GM18519 (cell line): ENCODE measurements at regions not wholly inside any gene's neighbourhood (a gene's known extent, or its start where the extent isn't known, plus 50 kb on each side); places are given as distances from the start of the nearest gene placed in this dataset.
"Not testable (repeated sequence)": the region's sequence is repeated elsewhere in the genome, so short reads cannot be mapped to it uniquely, and the experiment has no call there.

Experiments used
- ATAC-seq: cut with Tn5 transposase; IDR thresholded peaks from one replicate; pipeline ENCODE4 v1.9.1; 2021; ENCODE audit warnings: mild to moderate bottlenecking, moderate library complexity; ENCODE audit not compliant: unreplicated experiment, low FRiP score

DNA sequence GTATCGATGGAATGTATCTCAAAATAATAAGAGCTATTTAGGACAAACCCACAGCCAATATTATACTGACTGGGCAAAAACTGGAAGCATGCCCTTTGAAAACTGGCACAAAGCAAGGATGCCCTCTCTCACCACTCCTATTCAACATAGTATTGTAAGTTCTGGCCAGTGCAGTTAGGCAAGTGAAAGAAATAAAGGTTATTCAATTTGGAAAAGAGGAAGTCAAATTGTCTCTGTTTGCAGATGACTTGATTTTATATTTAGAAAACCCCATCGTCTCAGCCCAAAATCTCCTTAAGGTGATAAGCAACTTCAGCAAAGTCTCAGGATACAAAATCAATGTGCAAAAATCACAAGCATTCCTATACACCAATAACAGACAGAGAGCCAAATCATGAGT lies 77.7 kb upstream of the NAMPT start:
- ATAC-seq: not testable (repeated sequence)

DNA sequence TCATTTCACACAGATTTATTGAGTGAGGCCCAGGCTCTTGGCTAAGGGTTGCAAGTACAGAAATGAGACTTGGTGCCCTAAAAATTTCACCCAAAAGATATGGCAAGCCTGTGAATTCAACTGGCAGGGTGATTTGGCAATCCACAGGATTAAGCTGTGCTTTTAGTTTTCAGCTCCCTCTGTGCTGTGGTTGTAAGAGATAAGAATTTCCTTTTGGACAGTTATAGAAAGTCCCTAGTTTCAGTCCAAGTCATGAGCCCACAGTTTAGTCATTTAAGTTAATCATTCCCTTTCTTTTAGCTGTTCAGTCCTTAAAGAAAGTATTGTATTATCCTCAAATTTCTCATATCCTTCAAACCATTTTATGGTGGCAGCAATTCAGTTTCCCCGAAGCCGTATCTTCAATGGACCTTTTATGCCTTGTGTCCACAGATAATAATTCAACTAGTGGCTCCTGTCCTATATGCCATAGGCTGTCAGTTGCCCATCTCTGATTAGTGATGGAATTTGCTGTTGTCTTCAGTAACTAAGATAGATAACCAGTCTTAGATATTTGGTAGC lies 73.4 kb upstream of the NAMPT start:
- ATAC-seq: no peak

DNA sequence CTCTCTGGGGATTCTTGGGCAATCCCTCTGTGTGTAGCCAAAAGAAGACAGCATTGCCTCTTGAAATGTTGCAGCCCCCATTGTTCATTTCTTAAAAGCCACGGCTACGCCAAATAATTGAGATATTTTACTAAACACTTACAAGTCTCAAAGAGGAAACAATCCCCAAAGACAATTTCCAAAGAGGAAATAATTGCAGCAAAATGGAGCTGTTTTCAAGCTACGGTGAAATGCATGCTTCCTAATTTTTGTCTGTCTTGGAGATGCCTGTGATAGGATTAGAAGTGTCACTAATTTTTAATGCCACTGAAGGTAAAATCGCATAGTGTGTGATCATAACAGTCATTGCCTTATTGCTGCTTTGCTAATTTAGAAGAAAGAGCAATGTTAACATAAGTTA lies 72.9 kb upstream of the NAMPT start:
- ATAC-seq: no peak

DNA sequence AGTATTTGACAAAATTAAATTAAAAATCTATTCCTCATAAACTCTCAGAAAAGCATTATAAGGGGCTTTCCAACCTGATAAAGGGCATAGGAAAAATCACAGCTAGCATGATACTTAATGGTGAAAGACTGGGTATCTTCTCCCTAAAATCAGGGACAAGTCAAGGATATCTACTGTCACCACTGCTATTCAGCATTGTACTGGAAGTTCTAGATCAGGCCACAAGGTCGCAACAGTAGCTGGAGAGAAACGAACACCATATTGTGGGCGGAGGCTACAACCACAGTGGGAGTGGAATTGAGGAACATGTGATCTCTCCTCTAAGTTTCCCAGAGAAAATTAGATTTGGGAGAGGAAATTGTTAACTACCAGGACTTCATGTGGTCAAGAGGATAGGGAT lies 70.0 kb upstream of the NAMPT start:
- no peak for ATAC-seq

DNA sequence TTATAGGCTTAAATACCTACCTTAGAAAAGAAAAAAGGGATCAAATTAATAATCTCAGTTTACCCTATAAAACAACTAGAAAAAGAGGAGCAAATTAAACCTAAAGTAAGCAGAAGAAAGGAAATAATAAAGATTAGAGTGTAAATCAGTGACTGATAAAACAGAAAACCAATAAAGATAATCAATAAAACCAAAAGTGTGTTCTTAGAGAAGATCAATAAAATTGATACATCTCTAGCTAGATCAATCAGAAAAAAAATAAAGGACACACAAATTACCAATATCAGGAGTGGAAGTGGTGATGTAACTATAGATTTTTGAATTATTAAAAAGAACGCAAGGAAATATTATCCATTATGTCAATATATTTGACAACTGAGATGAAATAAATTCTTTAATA lies 69.2 kb upstream of the NAMPT start:
- ATAC-seq: no peak

DNA sequence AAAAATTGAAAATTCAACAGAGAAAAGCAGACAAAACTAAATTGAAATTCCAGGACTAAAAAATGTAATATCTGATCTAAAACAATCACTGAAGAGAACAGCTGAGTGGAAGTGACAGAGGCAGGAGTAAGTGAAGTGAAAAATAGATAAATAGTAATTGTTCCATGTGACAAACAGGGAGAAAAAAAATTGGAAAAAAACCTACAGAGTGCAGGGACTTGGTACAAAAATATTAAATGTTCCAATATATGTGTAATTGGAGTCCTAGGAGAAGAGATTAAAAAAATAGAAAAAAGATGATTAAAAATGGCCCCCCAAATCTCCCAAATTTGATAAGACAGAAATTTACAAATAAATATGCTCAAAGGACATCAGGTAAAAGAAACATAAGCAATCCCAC lies 63.4 kb upstream of the NAMPT start:
- no peak for ATAC-seq

DNA sequence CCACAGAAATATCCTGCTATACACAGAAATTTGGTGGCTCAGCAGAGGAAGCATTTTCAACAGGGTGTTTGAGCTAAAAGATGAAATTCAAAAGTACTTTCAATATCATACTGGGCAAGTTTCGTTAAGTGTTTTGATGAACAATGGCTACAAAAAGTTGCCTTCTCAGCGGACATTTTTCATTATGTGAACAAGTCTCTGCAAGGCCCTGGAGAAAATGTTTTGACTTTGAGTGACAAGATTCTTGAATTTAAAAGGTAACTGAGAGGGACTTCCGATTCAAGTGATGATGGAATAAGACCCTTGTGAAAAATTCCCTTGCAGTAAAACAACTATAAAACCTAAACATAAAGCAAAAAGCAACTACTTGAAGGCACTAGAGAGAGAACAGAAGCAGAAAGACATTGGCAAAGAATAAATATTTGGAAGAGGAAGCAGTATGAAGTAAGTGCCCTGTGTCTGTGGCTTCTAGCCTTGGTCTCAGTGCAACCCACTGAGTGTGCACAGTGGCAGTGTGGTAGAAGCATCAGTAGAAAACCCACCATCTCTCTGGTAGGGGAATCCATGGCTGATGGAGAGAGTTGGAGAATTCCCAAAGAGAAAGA lies 62.5 kb upstream of the NAMPT start:
- ATAC-seq: no peak

DNA sequence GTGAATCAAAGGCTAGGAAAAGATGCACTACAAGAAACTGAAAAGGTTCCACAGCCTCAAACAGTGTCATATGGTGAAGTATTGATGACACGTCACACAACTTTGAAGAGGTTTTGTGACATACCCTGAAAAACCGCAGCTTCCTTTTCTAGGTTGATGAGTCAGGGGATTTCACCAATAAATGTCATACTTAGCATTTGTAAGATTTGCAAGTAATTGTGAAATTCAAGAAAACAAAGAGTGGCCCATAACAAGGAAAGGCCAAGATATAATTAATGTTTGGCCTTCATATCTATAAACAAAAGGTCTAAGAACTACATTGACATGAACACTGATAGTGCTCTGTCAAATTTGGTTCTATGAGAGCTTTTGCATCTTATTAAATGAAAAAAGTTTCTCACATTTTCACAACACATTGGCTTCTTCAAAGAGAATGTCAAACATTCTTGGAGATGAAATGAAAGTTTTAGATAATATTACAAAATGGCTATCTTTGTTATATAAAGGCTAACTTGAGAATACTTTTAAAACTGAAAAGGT lies 62.0 kb upstream of the NAMPT start:
- peak; percentile 93 for ATAC-seq

DNA sequence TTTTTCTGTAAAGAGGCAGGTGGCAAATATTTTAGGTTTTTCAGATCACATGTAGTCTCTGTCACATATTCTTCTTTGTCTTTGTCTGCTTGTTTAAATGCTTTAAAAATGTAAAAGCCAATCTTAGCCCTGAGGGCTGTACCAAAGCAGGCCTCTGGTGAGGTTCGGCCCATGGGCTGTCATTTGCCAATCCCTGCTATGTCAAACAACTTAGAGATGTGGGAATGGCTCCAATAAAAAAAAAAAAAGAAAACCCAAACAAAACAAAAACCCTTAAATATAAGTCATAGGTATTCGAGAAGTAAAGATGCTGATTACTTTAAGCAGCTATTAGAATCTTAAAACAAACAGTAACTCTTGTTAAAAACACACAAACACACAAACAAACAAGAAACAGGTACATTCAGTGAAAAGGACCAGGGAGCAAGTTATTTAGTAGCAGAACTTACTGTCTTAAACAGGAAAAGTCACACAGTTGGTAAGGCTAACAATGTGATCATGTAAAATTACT lies 61.4 kb upstream of the NAMPT start:
- ATAC-seq: no peak

DNA sequence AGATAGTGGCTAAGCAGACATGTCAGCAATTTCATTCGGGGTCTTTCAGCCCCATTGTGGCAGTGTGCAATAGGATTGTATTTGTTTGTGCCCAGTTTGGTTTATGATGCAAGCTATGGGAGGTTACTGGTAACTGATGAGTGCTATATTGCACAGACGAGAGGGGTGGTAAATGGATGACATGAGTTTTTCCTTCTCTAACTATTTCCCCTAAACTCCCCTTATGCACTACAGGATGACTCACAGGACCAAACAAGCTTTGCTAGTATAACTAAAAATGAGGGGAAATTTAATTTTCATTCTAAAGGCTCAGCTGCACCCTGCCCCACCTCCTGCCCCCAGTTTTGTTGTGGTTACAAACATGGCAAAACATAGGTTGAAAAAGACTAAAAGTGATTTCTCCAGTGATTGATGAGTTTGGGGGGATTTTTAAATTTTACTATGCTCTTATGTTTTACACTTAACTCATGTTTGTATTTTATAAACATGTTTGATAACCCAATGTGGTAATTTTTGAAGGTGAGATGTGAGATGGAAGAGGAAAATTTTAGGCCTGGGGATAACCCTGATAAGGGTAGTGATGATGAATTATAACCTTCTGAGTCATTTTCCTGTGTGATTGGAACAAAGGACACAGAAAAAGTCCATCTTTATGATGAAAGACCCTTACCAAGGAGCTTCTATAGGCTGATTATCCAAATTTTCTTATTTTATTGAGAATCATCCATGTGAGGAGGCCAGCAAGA lies 60.8 kb upstream of the NAMPT start:
- ATAC-seq: no peak

DNA sequence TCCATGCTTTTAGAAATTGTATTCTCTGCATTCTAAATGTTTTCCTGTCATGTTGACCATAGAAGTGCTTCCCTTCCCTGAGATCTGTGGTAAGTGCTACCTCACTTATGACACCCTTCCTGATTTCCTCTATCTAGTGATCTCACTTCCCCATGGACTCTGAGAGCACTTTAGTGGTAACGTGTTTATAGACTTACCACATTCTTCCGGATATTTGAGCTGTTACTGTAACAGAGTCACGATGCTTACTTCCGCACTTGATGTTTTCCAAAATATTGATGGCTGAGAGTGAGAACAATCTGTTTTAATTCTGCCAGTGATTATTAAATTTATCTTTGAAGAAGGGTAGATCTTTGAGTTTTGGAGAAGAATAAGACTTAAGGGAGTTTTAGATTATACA lies 60.1 kb upstream of the NAMPT start:
- ATAC-seq: no peak

DNA sequence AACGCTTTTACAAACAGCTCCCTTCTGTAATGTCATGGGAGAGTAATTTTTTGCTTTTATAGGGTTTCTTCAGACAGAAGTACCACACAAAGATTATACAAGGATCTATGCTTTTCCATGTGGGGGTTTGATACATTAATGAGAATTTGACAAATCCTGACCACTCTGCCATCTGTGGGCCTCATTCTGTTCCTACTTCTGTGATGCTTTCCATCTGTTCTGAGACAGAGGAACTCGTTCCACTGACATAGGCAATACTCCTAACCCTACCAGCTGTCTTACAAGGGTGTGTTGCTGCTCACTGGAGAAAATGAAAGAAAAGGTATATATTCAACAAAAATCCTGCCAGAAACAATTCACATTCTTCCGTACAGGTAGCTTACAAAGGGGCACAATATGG lies 59.4 kb upstream of the NAMPT start:
- ATAC-seq: no peak

DNA sequence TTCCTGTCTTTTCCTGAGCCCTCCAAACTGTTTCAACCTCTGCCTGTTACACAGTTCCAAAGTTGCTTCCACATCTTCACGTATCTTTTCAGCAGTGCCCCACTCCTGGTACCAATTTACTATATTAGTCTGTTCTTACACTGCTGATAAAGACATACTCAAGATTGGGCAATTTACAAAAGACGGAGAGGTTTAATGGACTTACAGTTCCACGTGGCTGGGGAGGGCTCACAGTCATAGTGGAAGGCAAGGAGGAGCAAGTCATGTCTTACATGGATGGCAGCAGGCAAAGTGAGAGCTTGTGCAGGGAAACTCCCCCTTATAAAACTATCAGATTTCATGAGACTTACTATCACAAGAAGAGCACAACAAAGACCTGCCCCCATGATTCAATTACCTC lies 57.3 kb upstream of the NAMPT start:
- not testable (repeated sequence) for ATAC-seq

DNA sequence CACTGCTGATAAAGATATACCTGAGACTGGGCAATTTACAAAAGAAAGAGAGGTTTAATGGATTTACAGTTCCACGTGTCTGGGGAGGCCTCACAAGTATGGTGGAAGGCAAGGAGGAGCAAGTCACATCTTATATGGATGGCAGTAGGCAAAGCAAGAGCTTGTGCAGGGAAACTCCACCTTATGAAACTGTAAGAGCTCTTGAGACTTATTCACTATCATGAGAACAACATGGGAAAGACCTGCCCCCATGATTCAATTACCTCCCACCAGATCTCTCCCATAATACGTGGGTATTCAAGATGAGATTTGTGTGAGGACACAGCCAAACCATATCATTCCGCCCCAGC lies 55.4 kb upstream of the NAMPT start:
- not testable (repeated sequence) for ATAC-seq

DNA sequence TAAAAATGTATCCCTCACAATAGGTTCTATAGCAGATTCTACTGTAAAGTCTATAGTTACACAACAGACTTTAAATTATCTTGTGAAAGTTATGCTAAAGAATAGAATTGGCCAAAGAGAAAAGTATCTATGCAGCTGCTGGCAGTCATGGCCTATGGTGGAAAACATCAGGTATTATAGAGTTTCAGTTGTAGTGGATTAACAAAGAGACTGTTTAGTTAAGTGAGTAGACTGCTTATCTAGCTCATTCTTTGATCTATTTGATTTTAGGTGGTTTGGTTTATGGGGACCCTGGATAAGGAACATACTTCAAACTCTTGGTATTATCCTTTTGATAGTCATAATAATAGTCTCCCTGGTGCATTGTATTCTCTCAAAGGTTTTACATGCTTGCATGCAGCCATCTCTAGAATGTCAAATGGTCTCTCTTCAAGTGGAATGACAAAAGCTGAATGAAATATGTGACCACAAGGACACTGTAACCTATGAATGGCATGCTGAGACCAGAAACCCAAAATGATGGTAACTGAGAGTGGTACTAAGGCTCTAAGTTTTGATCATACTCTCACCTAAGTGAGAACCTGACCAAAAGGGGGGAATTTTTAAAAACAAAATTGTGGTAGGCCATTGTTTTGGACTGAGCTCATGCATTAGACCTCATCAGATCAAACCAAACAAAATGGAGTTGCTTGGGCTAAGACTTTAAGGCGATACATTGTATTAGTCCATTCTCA lies 54.9 kb upstream of the NAMPT start:
- no peak for ATAC-seq

DNA sequence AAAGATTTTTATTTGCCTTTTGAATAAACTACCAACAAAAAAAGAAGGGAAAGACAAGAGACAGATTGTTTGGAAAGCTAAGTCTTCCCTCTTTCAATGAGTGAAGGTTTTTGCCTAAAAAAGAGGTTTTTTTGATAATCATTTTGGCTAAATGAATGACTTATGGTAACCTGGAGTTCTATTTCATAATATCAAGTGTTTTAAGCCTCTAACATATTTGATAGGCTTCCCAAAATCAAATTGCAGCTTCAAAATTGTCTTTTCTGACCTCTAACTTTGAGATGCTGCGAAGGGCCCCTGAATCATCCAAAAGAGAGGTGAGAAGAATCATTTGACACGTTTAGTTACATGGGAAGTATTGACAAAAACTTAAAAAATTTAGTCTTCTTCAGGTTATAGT lies 53.0 kb upstream of the NAMPT start:
- ATAC-seq: no peak

DNA sequence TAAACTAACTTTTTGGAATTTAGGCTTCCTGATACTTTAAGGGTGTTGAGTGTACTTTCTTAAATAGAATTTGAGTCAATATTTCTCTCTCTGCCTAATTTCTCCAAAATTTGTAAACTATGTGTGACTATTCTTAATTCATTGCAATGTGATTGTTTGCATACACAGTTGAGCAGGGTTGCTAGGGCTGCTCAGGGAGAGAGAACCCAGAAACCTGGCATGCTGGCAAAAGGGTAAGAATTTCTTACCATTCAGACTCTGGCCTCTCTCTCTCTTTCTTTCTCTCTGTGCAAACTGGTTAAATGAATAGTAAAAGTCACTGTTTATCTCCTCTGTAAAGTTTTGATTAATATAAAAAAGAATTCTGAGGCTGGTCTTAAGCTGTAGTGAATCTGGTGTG lies 51.0 kb upstream of the NAMPT start:
- no peak for ATAC-seq
